ENCODE measurements at regions not wholly inside any gene's neighbourhood (a gene's known extent, or its start where the extent isn't known, plus 50 kb on each side); places are given as distances from the start of the nearest gene placed in this dataset.

DNA sequence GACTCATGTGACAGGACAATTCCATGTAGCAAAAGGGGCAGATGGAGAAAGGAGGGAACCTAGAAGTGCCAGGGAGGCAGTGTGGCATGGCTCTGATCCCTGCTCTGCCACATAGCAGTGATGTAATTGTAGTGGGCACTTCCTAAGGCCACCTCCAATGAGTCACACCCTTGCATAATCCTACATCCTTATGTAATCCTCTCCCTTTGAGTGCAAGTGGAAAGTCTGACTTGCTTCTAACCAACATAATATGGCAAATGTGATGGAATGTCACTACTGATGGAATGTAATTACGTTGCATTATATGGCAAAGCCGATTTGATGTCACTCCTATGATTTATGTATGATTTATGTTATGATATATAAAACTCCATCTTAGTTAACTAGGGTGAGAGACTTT lies 72.9 kb upstream of the ATP2C1 start:
- Histone ChIP-seq H3K18ac (ENCODE audit: insufficient read length, low read depth, low read length) (no peak overlapping the region), H4K91ac (ENCODE audit: insufficient read length, low read depth, low read length) (no peak overlapping the region), H3T11ph (ENCODE audit: low read length) (no peak overlapping the region), H3K56ac (ENCODE audit: insufficient read length, low read depth, low read length) (no peak overlapping the region), H4K8ac (replicated peaks; ENCODE audit: insufficient read length, low read depth, low read length) (no peak overlapping the region), H2AFZ (ENCODE audit: low read length) (no peak overlapping the region), H4K20me1 (ENCODE audit: control insufficient read depth, insufficient read depth, insufficient read length) (no peaks in the 10 kb centered on the region), H4K5ac (ENCODE audit: insufficient read length, low read depth, low read length) (no peak overlapping the region), H3K9ac (ENCODE audit: extremely low read depth, insufficient read length, low read length) (no peak overlapping the region), H3K79me1 (ENCODE audit: insufficient read depth, low read depth, low read length, poor library complexity, severe bottlenecking) (no peaks in the 10 kb centered on the region), H3K4me2 (ENCODE audit: insufficient read depth, insufficient read length, low read length) (no peak overlapping the region), H3K4ac (ENCODE audit: low read depth, low read length) (no peak overlapping the region), H3K27ac (ENCODE audit: insufficient read length, low read depth, low read length) (no peak overlapping the region), H2BK5ac (ENCODE audit: insufficient read length, low read length) (no peak overlapping the region), H3K23ac (ENCODE audit: insufficient read length, low read depth, low read length) (no peak overlapping the region), H3K9me3 (ENCODE audit: control insufficient read depth, low read depth, low read length) (no peaks in the 10 kb centered on the region), H3K79me2 (ENCODE audit: insufficient read depth, low read length) (no peaks in the 10 kb centered on the region), H3K4me1 (ENCODE audit: insufficient read depth, low read length) (peaks cover 2% of the 10 kb centered on the region; the same call in 1 of the 2 replicates), H2BK12ac (ENCODE audit: insufficient read length, low read depth, low read length) (no peak overlapping the region), H3K14ac (ENCODE audit: insufficient read depth, low read length) (no peak overlapping the region), H2AK5ac (ENCODE audit: insufficient read length, low read length) (no peak overlapping the region), H2BK120ac (ENCODE audit: low read depth, low read length, poor library complexity, severe bottlenecking) (no peak overlapping the region), H3K23me2 (ENCODE audit: insufficient read length, low read depth, low read length, poor library complexity, severe bottlenecking) (no peaks in the 10 kb centered on the region), H3K27me3 (ENCODE audit: insufficient read depth, low read length) (no peaks in the 10 kb centered on the region), H2BK15ac (ENCODE audit: low read depth, low read length) (no peak overlapping the region), H2BK20ac (ENCODE audit: low read depth, low read length, poor library complexity, severe bottlenecking) (no peak overlapping the region)
- H3K36me3 Mint-ChIP-seq (ENCODE audit: insufficient read depth in 1 of 3, low read depth in 3 of 3), result peaks cover 0 to 2% (median under 1%) of the 10 kb centered on the region in 3 experiments; a peak in 2 of 7 replicates
- WGBS (ENCODE audit: extremely low coverage, insufficient read length, low lambda C conversion rate), result no CpG with 5 or more reads among the region's 2 CpGs
- no peak overlapping the region for H3K4me3 Mint-ChIP-seq
- TF ChIP-seq, protein P1, sequence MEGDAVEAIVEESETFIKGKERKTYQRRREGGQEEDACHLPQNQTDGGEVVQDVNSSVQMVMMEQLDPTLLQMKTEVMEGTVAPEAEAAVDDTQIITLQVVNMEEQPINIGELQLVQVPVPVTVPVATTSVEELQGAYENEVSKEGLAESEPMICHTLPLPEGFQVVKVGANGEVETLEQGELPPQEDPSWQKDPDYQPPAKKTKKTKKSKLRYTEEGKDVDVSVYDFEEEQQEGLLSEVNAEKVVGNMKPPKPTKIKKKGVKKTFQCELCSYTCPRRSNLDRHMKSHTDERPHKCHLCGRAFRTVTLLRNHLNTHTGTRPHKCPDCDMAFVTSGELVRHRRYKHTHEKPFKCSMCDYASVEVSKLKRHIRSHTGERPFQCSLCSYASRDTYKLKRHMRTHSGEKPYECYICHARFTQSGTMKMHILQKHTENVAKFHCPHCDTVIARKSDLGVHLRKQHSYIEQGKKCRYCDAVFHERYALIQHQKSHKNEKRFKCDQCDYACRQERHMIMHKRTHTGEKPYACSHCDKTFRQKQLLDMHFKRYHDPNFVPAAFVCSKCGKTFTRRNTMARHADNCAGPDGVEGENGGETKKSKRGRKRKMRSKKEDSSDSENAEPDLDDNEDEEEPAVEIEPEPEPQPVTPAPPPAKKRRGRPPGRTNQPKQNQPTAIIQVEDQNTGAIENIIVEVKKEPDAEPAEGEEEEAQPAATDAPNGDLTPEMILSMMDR (conservative IDR thresholded peaks at IDR 0.05), result no peak
- H3K4me1 Mint-ChIP-seq, result peaks cover 31 to 35% of the 10 kb centered on the region in 2 experiments
- H3K9me3 Mint-ChIP-seq, result peaks cover 0 to 5% of the 10 kb centered on the region in 2 experiments; a peak in 2 of 5 replicates
- no peaks in the 10 kb centered on the region for H3K27me3 Mint-ChIP-seq (ENCODE audit: low read depth)
- no peak for DNase-seq
- no peak overlapping the region for H3K27ac Mint-ChIP-seq
